Panc1 (cell line): ENCODE measurements at regions not wholly inside any gene's neighbourhood (a gene's known extent, or its start where the extent isn't known, plus 50 kb on each side); places are given as distances from the start of the nearest gene placed in this dataset.

Source experiments
- CTCF ChIP-seq: fragments of 450-650 bp; IDR thresholded peaks from 2 replicates; pipeline ENCODE4 v1.5.1; 2017; ENCODE audit warnings: mild to moderate bottlenecking
- POLR2AphosphoS5 ChIP-seq: IDR thresholded peaks from 2 replicates; pipeline ENCODE4 v1.6.1; 2012; ENCODE audit warnings: mild to moderate bottlenecking, low read depth, low read length, moderate library complexity
- REST ChIP-seq, 2 experiments: IDR thresholded peaks; 2 replicates each; pipeline ENCODE4 v1.6.1; 2011 to 2012; ENCODE audit warnings: low read depth in 2 of 2, control low read depth in 1 of 2, low read length in 1 of 2, mild to moderate bottlenecking in 1 of 2, moderate library complexity in 1 of 2; ENCODE audit not compliant: insufficient read depth in 1 of 2
- SIN3A ChIP-seq: IDR thresholded peaks from 2 replicates; pipeline ENCODE4 v1.6.1; 2012; ENCODE audit warnings: low read depth, mild to moderate bottlenecking, low read length, moderate library complexity, borderline replicate concordance; ENCODE audit not compliant: insufficient read depth

GRCh38 chr6:51432481-51432880, 613.8 kb downstream of the TFAP2B start:
- no peak for TF ChIP-seq CTCF
- no peak for TF ChIP-seq REST (IDR thresholded peaks at IDR 0.05; ENCODE audit: insufficient read depth in 1 of 2, low read depth in 2 of 2, low read length in 1 of 2)
- TF ChIP-seq POLR2AphosphoS5: no peak
- no peak for TF ChIP-seq SIN3A
